ENCODE measurements at regions not wholly inside any gene's neighbourhood (a gene's known extent, or its start where the extent isn't known, plus 50 kb on each side); places are given as distances from the start of the nearest gene placed in this dataset.

- RAD21 ChIA-PET (ENCODE audit: unreplicated experiment), result no interaction called here
- DNase-seq (ENCODE audit: low read depth, low spot score) (no peak), FAIRE-seq (no peak), ATAC-seq (no peak)
- Histone ChIP-seq H3K9ac (ENCODE audit: control insufficient read depth, insufficient read depth, low read length) (no peak overlapping the region), H3K4me2 (ENCODE audit: control insufficient read depth, insufficient read depth) (no peak overlapping the region), H3K4me3 (no peak overlapping the region), H4K20me1 (ENCODE audit: control insufficient read depth, insufficient read depth) (no peaks in the 10 kb centered on the region), H3K27me3 (replicated peaks in 1 of 2; ENCODE audit: control insufficient read depth in 2 of 2, insufficient read depth in 2 of 2, low read length in 1 of 2) (no peaks in the 10 kb centered on the region), H3K27ac (ENCODE audit: control insufficient read depth, insufficient read depth) (no peak overlapping the region), H3K36me3 (ENCODE audit: control insufficient read depth in 2 of 2, insufficient read depth in 2 of 2, low read length in 1 of 2) (no peaks in the 10 kb centered on the region), H3K9me3 (replicated peaks; ENCODE audit: control insufficient read depth, insufficient read depth, low read length) (no peaks in the 10 kb centered on the region), H3K4me1 (ENCODE audit: control insufficient read depth, insufficient read depth, low read length) (no peaks in the 10 kb centered on the region), H2AFZ (ENCODE audit: control insufficient read depth, low read depth, low read length) (no peak overlapping the region), H3K79me2 (ENCODE audit: control insufficient read depth, insufficient read depth, low read length) (no peaks in the 10 kb centered on the region)
- TF ChIP-seq, protein P1, sequence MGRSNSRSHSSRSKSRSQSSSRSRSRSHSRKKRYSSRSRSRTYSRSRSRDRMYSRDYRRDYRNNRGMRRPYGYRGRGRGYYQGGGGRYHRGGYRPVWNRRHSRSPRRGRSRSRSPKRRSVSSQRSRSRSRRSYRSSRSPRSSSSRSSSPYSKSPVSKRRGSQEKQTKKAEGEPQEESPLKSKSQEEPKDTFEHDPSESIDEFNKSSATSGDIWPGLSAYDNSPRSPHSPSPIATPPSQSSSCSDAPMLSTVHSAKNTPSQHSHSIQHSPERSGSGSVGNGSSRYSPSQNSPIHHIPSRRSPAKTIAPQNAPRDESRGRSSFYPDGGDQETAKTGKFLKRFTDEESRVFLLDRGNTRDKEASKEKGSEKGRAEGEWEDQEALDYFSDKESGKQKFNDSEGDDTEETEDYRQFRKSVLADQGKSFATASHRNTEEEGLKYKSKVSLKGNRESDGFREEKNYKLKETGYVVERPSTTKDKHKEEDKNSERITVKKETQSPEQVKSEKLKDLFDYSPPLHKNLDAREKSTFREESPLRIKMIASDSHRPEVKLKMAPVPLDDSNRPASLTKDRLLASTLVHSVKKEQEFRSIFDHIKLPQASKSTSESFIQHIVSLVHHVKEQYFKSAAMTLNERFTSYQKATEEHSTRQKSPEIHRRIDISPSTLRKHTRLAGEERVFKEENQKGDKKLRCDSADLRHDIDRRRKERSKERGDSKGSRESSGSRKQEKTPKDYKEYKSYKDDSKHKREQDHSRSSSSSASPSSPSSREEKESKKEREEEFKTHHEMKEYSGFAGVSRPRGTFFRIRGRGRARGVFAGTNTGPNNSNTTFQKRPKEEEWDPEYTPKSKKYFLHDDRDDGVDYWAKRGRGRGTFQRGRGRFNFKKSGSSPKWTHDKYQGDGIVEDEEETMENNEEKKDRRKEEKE (IDR thresholded peaks at IDR 0.05), result no peak
- TF ChIP-seq CHD2 (IDR thresholded peaks at IDR 0.05; ENCODE audit: borderline replicate concordance, low read depth, low read length) (no peak), MYC (IDR thresholded peaks at IDR 0.05; ENCODE audit: insufficient read depth, insufficient read length, insufficient replicate concordance, low read length, severe bottlenecking) (no peak), SMARCA5 (IDR thresholded peaks at IDR 0.05) (no peak)
- WGBS (ENCODE audit: insufficient coverage, insufficient replicate concordance, low lambda C conversion rate, missing lambda C conversion rate), result 40% methylated on average over 2 of the region's 2 CpGs
- CTCF ChIA-PET, result interaction anchor here (0.6 kb wide), 1 partner anchor 578 kb away, joined by 3 read pairs; no protein-coding TSS in a partner anchor
- POLR2A ChIA-PET, result no interaction called here
- intact Hi-C loops (cut with micrococcal nuclease; ENCODE audit: unreplicated experiment) (no loop called here), in situ Hi-C loops (cut with MboI) (no loop called here)
- no TSS peak for BruUV-seq (replicated peaks)
- SMC1A ChIA-PET (ENCODE audit: uncharacterized antibody, unreplicated experiment), result interaction anchor here (2.1 kb wide), 1 partner anchor 48 kb away, joined by 4 read pairs; no protein-coding TSS in a partner anchor
These were observed 605.0 kb upstream of the GRIA3 start for GRCh38 chrX:122579036-122579435.

DNA sequence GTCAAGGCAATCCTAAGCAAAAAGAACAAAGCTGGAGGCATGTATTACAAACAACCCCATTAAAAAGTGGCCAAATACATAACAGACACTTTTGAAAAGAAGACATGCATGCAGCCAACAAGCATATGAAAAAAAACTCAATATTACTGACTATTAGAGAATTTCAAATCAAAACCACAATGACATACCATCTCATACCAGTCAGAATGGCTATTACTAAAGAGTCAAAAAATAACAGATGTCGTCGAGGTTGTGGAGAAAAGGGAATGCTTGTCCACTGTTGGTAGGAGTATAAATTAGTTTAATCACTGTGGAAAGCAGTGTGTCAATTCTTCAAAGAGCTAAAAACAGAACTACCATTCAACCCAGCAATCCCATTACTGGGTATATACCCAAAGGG, 604.6 kb upstream of the GRIA3 start:
- Histone ChIP-seq H3K9me3 (replicated peaks; ENCODE audit: control insufficient read depth, insufficient read depth, low read length) (no peaks in the 10 kb centered on the region), H3K4me1 (ENCODE audit: control insufficient read depth, insufficient read depth, low read length) (no peaks in the 10 kb centered on the region), H2AFZ (ENCODE audit: control insufficient read depth, low read depth, low read length) (no peak overlapping the region), H3K4me2 (ENCODE audit: control insufficient read depth, insufficient read depth) (no peak overlapping the region), H3K4me3 (no peak overlapping the region), H4K20me1 (ENCODE audit: control insufficient read depth, insufficient read depth) (no peaks in the 10 kb centered on the region), H3K79me2 (ENCODE audit: control insufficient read depth, insufficient read depth, low read length) (no peaks in the 10 kb centered on the region), H3K9ac (ENCODE audit: control insufficient read depth, insufficient read depth, low read length) (no peak overlapping the region), H3K27me3 (replicated peaks in 1 of 2; ENCODE audit: control insufficient read depth in 2 of 2, insufficient read depth in 2 of 2, low read length in 1 of 2) (no peaks in the 10 kb centered on the region), H3K27ac (ENCODE audit: control insufficient read depth, insufficient read depth) (no peak overlapping the region), H3K36me3 (ENCODE audit: control insufficient read depth in 2 of 2, insufficient read depth in 2 of 2, low read length in 1 of 2) (no peaks in the 10 kb centered on the region)
- CTCF ChIA-PET, result interaction anchor here (0.6 kb wide), 1 partner anchor 578 kb away, joined by 3 read pairs; no protein-coding TSS in a partner anchor
- SMC1A ChIA-PET (ENCODE audit: uncharacterized antibody, unreplicated experiment), result interaction anchor here (2.1 kb wide), 1 partner anchor 47 kb away, joined by 4 read pairs; no protein-coding TSS in a partner anchor
- no peak for DNase-seq (ENCODE audit: low read depth, low spot score)
- POLR2A ChIA-PET, result no interaction called here
- 49% methylated on average over 2 of the region's 2 CpGs for WGBS (ENCODE audit: insufficient coverage, insufficient replicate concordance, low lambda C conversion rate, missing lambda C conversion rate)
- RAD21 ChIA-PET (ENCODE audit: unreplicated experiment), result no interaction called here
- in situ Hi-C loops (cut with MboI) (no loop called here), intact Hi-C loops (cut with micrococcal nuclease; ENCODE audit: unreplicated experiment) (no loop called here)
- ATAC-seq, result no peak
- no TSS peak for BruUV-seq (replicated peaks)
- no peak for FAIRE-seq
- TF ChIP-seq POLR2A (IDR thresholded peaks at IDR 0.05; ENCODE audit: low read depth, low read length) (no peak), SREBF1 (IDR thresholded peaks at IDR 0.05; ENCODE audit: low read length) (no peak), DPF2 (IDR thresholded peaks at IDR 0.05) (no peak), RCOR1 (conservative IDR thresholded peaks at IDR 0.05; ENCODE audit: low read depth, low read length) (no peak), ATF3 (IDR thresholded peaks at IDR 0.05; ENCODE audit: borderline replicate concordance, extremely low read depth, low read depth, low read length) (no peak), ZSCAN29 (IDR thresholded peaks at IDR 0.05) (no peak), FOXK2 (IDR thresholded peaks at IDR 0.05) (no peak), NFXL1 (IDR thresholded peaks at IDR 0.05; ENCODE audit: borderline replicate concordance) (no peak), ZZZ3 (IDR thresholded peaks at IDR 0.05; ENCODE audit: control insufficient read depth, insufficient read length, low read depth) (no peak), CBX3 (IDR thresholded peaks at IDR 0.05; ENCODE audit: borderline replicate concordance, low read depth) (no peak), EP300 (IDR thresholded peaks at IDR 0.05; ENCODE audit: borderline replicate concordance in 1 of 2, control insufficient read depth in 1 of 2, low read depth in 2 of 2, low read length in 2 of 2) (no peak), RB1 (IDR thresholded peaks at IDR 0.05; ENCODE audit: borderline replicate concordance) (no peak), CBX5 (IDR thresholded peaks at IDR 0.05; ENCODE audit: low read depth) (no peak), BCL11A (IDR thresholded peaks at IDR 0.05; ENCODE audit: low read depth, low read length) (no peak)

Measured in GM12878 (cell line).